PC-3 (cell line): ENCODE measurements at regions not wholly inside any gene's neighbourhood (a gene's known extent, or its start where the extent isn't known, plus 50 kb on each side); places are given as distances from the start of the nearest gene placed in this dataset.

Experiments used
- ATAC-seq: fragments of 200-7000 bp; cut with Tn5 transposase; 2 replicates; pipeline ENCODE4 v1.9.1; 2020; ENCODE audit warnings: mild to moderate bottlenecking, moderate library complexity
- BruUV-seq: library from RNA; stranded (reverse); fragments of 400-500 nt; replicated peaks from 2 replicates; lab custom pipeline; 2021; lab: Mats Ljungman, UMichigan
- CTCF ChIA-PET: fragments of 300-600 bp; sonication (Branson Sonifier 250); formaldehyde crosslinking; loops from one replicate; lab custom pipeline; 2022; ENCODE audit warnings: antibody characterized with exemption; lab: Charles Lee
- POLR2A ChIA-PET: fragments of 300-600 bp; sonication (Branson Sonifier 250); formaldehyde crosslinking; loops from one replicate; lab custom pipeline; 2022; ENCODE audit warnings: antibody characterized with exemption; ENCODE audit not compliant: unreplicated experiment; lab: Charles Lee
- DNase-seq: peaks from one replicate; pipeline ENCODE4 v3.0.0-alpha.2; 2015
- H2AFZ ChIP-seq: fragments of 300-600 bp; sonication (generic); 2 replicates; pipeline ENCODE4 v1.6.0; 2016; ENCODE audit warnings: antibody characterized with exemption, low read length
- H3F3A ChIP-seq: fragments of 300-600 bp; sonication (generic); one replicate; pipeline ENCODE4 v1.6.0; 2017; ENCODE audit warnings: antibody characterized with exemption, low read length, control low read depth, mild to moderate bottlenecking; ENCODE audit not compliant: unreplicated experiment
- H3K27ac ChIP-seq: fragments of 300-600 bp; sonication (generic); 2 replicates; pipeline ENCODE4 v1.5.1; 2016; ENCODE audit warnings: mild to moderate bottlenecking, low read length
- H3K27me3 ChIP-seq: fragments of 300-600 bp; sonication (generic); 2 replicates; pipeline ENCODE4 v1.6.1; 2016; ENCODE audit warnings: low read length, mixed read lengths
- H3K36me3 ChIP-seq: fragments of 300-600 bp; sonication (generic); 2 replicates; pipeline ENCODE4 v1.6.1; 2016; ENCODE audit warnings: low read depth, mixed run types, low read length, mixed read lengths
- H3K4me1 ChIP-seq: fragments of 300-600 bp; sonication (generic); 2 replicates; pipeline ENCODE4 v1.5.1; 2016; ENCODE audit warnings: low read length; ENCODE audit not compliant: insufficient read depth
- H3K4me2 ChIP-seq: fragments of 300-600 bp; sonication (generic); 2 replicates; pipeline ENCODE4 v1.6.0; 2016; ENCODE audit warnings: low read length
- H3K4me3 ChIP-seq: fragments of 300-600 bp; sonication (generic); 2 replicates; pipeline ENCODE4 v1.5.1; 2016; ENCODE audit warnings: mild to moderate bottlenecking, low read length, mixed read lengths
- H3K79me2 ChIP-seq: fragments of 300-600 bp; sonication (generic); 2 replicates; pipeline ENCODE4 v1.6.1; 2017; ENCODE audit warnings: low read length, mixed read lengths
- H3K9ac ChIP-seq: fragments of 300-600 bp; sonication (generic); 2 replicates; pipeline ENCODE4 v1.6.0; 2016; ENCODE audit warnings: mild to moderate bottlenecking, low read length
- H3K9me2 ChIP-seq: fragments of 300-600 bp; sonication (generic); replicated peaks from 2 replicates; pipeline ENCODE4 v1.6.1; 2016; ENCODE audit warnings: mixed run types, low read length, mixed read lengths
- H3K9me3 ChIP-seq: fragments of 300-600 bp; sonication (generic); 2 replicates; pipeline ENCODE4 v1.6.1; 2016; ENCODE audit warnings: low read length, mixed read lengths
- H4K20me1 ChIP-seq: fragments of 300-600 bp; sonication (generic); 2 replicates; pipeline ENCODE4 v1.6.1; 2016; ENCODE audit warnings: low read length, mixed read lengths
- EZH2 ChIP-seq: fragments of 300-600 bp; sonication (generic); IDR thresholded peaks from one replicate; pipeline ENCODE4 v1.6.1; 2017; ENCODE audit warnings: antibody characterized with exemption, mild to moderate bottlenecking, low read length; ENCODE audit not compliant: unreplicated experiment
- EZH2phosphoT487 ChIP-seq: fragments of 300-600 bp; sonication (generic); IDR thresholded peaks from 2 replicates; pipeline ENCODE4 v1.6.1; 2018; ENCODE audit warnings: mild to moderate bottlenecking, antibody characterized with exemption, low read length, borderline replicate concordance
- intact Hi-C: fragments of 100-400 bp; cut with micrococcal nuclease; formaldehyde crosslinking; loops from 2 replicates; pipeline ENCODE4 v1.9.0; 2023
- TF ChIP-seq, protein P1 (sequence below): fragments of 300-600 bp; sonication (generic); conservative IDR thresholded peaks from 2 replicates; pipeline ENCODE4 v1.5.1; 2017; ENCODE audit warnings: antibody characterized with exemption, low read depth, mild to moderate bottlenecking, low read length

DNA sequence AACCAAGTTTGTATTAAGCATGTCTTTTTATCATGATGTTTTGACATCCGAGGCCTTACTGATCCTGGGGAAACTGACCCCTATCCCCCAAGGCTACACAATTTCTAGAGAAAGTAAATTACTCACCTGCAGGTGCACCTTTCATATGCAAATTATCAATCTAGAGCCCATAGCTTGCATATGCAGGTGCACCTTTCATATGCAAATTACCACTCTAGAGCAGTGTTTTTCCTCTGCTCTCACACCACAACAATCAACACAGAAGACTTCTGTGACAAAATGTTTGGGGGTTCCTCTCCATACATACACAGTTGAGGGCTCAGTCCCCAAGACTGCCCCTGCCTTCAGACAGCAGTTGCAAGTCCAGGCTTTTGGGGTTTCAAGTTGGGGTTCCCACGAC is 203.7 kb upstream of the RORB start:
- Histone ChIP-seq H3K27me3 (no peaks in the 10 kb centered on the region), H3K4me2 (no peak overlapping the region), H3K36me3 (no peaks in the 10 kb centered on the region), H3K9ac (no peak overlapping the region), H2AFZ (no peak overlapping the region), H3K9me3 (no peaks in the 10 kb centered on the region), H4K20me1 (no peaks in the 10 kb centered on the region), H3K27ac (no peak overlapping the region), H3F3A (no peaks in the 10 kb centered on the region), H3K4me1 (no peaks in the 10 kb centered on the region), H3K4me3 (no peak overlapping the region), H3K79me2 (no peaks in the 10 kb centered on the region), H3K9me2 (no peaks in the 10 kb centered on the region)
- ATAC-seq (no peak), DNase-seq (no peak)
- intact Hi-C loops: no loop called here
- ChIA-PET POLR2A (no interaction called here), CTCF (no interaction called here)
- TF ChIP-seq, protein P1, sequence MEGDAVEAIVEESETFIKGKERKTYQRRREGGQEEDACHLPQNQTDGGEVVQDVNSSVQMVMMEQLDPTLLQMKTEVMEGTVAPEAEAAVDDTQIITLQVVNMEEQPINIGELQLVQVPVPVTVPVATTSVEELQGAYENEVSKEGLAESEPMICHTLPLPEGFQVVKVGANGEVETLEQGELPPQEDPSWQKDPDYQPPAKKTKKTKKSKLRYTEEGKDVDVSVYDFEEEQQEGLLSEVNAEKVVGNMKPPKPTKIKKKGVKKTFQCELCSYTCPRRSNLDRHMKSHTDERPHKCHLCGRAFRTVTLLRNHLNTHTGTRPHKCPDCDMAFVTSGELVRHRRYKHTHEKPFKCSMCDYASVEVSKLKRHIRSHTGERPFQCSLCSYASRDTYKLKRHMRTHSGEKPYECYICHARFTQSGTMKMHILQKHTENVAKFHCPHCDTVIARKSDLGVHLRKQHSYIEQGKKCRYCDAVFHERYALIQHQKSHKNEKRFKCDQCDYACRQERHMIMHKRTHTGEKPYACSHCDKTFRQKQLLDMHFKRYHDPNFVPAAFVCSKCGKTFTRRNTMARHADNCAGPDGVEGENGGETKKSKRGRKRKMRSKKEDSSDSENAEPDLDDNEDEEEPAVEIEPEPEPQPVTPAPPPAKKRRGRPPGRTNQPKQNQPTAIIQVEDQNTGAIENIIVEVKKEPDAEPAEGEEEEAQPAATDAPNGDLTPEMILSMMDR: no peak
- TF ChIP-seq EZH2phosphoT487: no peak
- no peak for TF ChIP-seq EZH2
- no TSS peak for BruUV-seq

DNA sequence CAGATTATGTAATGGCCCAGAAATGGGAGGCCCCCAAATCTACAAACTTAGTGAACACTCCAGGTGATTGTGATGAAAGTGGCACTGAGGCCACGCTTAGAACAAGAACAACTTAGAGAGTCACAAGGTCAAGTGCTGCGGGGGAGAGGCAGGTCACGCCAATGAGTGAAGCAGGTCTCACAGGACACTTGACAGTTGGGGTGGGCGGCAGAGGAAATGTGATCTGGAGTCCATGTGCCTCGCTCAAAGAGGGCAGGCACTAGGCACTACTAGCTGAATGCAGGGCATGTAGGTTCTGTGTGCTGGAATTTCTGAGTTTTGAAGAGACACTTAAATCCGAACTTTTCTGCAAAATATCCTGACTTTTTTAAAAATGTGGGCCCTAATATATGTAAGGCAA is 193.2 kb upstream of the RORB start:
- no peaks in the 10 kb centered on the region for H3K4me1 ChIP-seq
- BruUV-seq: no TSS peak
- intact Hi-C loops: no loop called here
- H3F3A ChIP-seq: no peaks in the 10 kb centered on the region
- no peaks in the 10 kb centered on the region for H3K79me2 ChIP-seq
- ChIA-PET CTCF (no interaction called here), POLR2A (no interaction called here)
- no peaks in the 10 kb centered on the region for H4K20me1 ChIP-seq
- no peaks in the 10 kb centered on the region for H3K9me3 ChIP-seq
- no peak overlapping the region for H3K9ac ChIP-seq
- no peaks in the 10 kb centered on the region for H3K27me3 ChIP-seq
- ATAC-seq: no peak
- DNase-seq: no peak
- no peak overlapping the region for H3K4me3 ChIP-seq
- H2AFZ ChIP-seq: no peak overlapping the region
- H3K36me3 ChIP-seq: no peaks in the 10 kb centered on the region
- no peak overlapping the region for H3K4me2 ChIP-seq
- H3K27ac ChIP-seq: no peak overlapping the region
- TF ChIP-seq, protein P1: no peak
- TF ChIP-seq EZH2: no peak
- TF ChIP-seq EZH2phosphoT487: no peak
- no peaks in the 10 kb centered on the region for H3K9me2 ChIP-seq

DNA sequence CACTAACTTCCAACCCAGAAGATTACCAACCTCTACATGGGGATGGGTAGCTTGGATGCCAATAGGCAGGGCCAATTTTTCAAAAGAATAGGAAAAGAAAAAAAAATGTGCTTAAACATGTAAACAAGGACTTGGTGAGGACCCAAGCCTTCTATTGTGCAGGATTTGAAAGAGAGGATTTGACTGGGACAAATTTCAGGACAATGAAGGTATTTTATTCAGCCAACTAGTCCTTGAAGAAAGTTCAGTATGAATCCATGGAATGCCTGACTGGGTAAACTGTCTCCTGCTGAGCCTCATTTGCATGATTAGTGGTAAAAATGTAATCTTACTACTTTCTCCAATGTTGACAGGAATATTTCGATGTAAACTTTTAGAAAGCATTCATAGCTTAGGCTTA is 192.5 kb upstream of the RORB start:
- Histone ChIP-seq H3K9me3 (no peaks in the 10 kb centered on the region), H3K9me2 (no peaks in the 10 kb centered on the region), H3K36me3 (no peaks in the 10 kb centered on the region), H4K20me1 (no peaks in the 10 kb centered on the region), H3K9ac (no peak overlapping the region), H3K79me2 (no peaks in the 10 kb centered on the region), H3K4me2 (no peak overlapping the region), H2AFZ (no peak overlapping the region), H3K27me3 (no peaks in the 10 kb centered on the region), H3K4me3 (no peak overlapping the region), H3K27ac (no peak overlapping the region), H3K4me1 (no peaks in the 10 kb centered on the region), H3F3A (no peaks in the 10 kb centered on the region)
- no TSS peak for BruUV-seq
- DNase-seq: no peak
- intact Hi-C loops: no loop called here
- CTCF ChIA-PET: no interaction called here
- ATAC-seq: no peak
- TF ChIP-seq, protein P1: no peak
- no peak for TF ChIP-seq EZH2
- no peak for TF ChIP-seq EZH2phosphoT487
- POLR2A ChIA-PET: no interaction called here
